ENCODE measurements at regions not wholly inside any gene's neighbourhood (a gene's known extent, or its start where the extent isn't known, plus 50 kb on each side); places are given as distances from the start of the nearest gene placed in this dataset.
A peak's percentile ranks its signal among the peaks of the same experiment; 100 is the strongest.

- Mint-ChIP-seq H3K4me1 (ENCODE audit: low read depth, unreplicated experiment) (peaks cover 6% of the 10 kb centered on the region), H3K27ac (ENCODE audit: unreplicated experiment) (no peak overlapping the region), H3K9me3 (ENCODE audit: unreplicated experiment) (no peaks in the 10 kb centered on the region), H3K36me3 (ENCODE audit: insufficient read depth, unreplicated experiment) (peaks cover 4% of the 10 kb centered on the region), H3K4me3 (ENCODE audit: unreplicated experiment) (no peak overlapping the region), H3K27me3 (ENCODE audit: insufficient read depth, unreplicated experiment) (no peaks in the 10 kb centered on the region)
- no TSS peak for BruUV-seq (replicated peaks)
- Histone ChIP-seq H3K27me3 (replicated peaks; ENCODE audit: control insufficient read depth, insufficient read depth, low read length) (no peaks in the 10 kb centered on the region), H3K4me3 (ENCODE audit: low read depth, low read length) (no peak overlapping the region), H3K36me3 (ENCODE audit: control insufficient read depth, insufficient read depth, low read length) (no peaks in the 10 kb centered on the region; the same call in 1 of the 2 replicates), H3K4me1 (peaks cover 13% of the 10 kb centered on the region; the same call in 1 of the 2 replicates), H3K9me3 (no peaks in the 10 kb centered on the region)
- intact Hi-C loops (cut with micrococcal nuclease; ENCODE audit: unreplicated experiment) = no loop called here
- ChIA-PET POLR2A (no interaction called here), CTCF (no interaction called here)
- TF ChIP-seq CTCF (IDR thresholded peaks at IDR 0.05; ENCODE audit: insufficient read depth in 1 of 2, low read depth in 1 of 2, low read length in 1 of 2, severe bottlenecking in 1 of 2, unreplicated experiment in 1 of 2) = no peak
- DNase-seq = no peak
Observed at GRCh38 chr15:39298271-39298962, 282.5 kb upstream of the THBS1 start.

DNA sequence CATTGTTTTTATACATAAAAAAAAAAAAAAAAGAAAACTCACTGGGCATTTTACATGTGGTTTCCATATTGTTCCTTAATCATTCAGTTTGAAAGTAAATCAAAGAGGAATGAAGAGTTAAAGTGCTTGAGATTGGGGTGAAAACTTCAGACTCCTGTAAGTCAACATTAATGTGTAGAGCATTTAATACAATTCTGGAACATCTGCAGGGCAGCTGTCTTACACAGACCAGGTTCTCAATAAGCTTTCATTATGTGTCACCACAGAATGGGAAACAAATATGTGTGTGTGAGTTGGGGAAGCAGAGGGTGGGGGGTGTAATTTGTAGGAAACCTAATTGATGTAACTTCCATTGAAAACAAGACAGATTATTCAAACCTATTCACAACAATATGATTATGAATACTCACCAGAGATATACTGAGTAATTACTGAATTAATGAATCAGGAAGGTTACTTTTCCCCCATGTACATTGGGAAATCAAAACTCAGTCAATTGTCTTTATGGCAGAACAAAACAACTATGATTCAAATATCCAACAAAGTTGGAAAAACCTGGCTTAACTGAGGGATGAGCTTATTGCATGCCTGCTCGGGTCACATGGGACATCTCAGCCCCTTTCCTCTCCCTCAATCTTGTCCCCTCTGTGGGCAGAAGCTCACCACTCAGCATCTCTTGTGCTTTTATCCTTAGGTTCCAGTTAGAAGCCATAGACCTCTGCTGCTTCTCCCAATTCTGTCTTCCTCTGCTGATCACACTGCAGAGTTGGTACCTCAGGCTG lies 281.2 kb upstream of the THBS1 start:
- DNase-seq = no peak
- intact Hi-C loops (cut with micrococcal nuclease; ENCODE audit: unreplicated experiment) = no loop called here
- no peaks in the 10 kb centered on the region; the same call in 1 of the 2 replicates for H3K36me3 ChIP-seq (ENCODE audit: control insufficient read depth, insufficient read depth, low read length)
- ChIA-PET CTCF (no interaction called here), POLR2A (no interaction called here)
- peaks cover 6% of the 10 kb centered on the region for H3K4me1 Mint-ChIP-seq (ENCODE audit: low read depth, unreplicated experiment)
- peaks cover 13% of the 10 kb centered on the region; the same call in 1 of the 2 replicates for H3K4me1 ChIP-seq
- peaks cover 4% of the 10 kb centered on the region for H3K36me3 Mint-ChIP-seq (ENCODE audit: insufficient read depth, unreplicated experiment)
- H3K27me3 Mint-ChIP-seq (ENCODE audit: insufficient read depth, unreplicated experiment) = no peaks in the 10 kb centered on the region
- BruUV-seq (replicated peaks) = no TSS peak
- H3K4me3 ChIP-seq (ENCODE audit: low read depth, low read length) = no peak overlapping the region
- H3K27me3 ChIP-seq (replicated peaks; ENCODE audit: control insufficient read depth, insufficient read depth, low read length) = no peaks in the 10 kb centered on the region
- no peak for TF ChIP-seq CTCF (IDR thresholded peaks at IDR 0.05; ENCODE audit: insufficient read depth in 1 of 2, low read depth in 1 of 2, low read length in 1 of 2, severe bottlenecking in 1 of 2, unreplicated experiment in 1 of 2)
- H3K27ac Mint-ChIP-seq (ENCODE audit: unreplicated experiment) = no peak overlapping the region
- no peak overlapping the region for H3K4me3 Mint-ChIP-seq (ENCODE audit: unreplicated experiment)
- no peaks in the 10 kb centered on the region for H3K9me3 ChIP-seq
- H3K9me3 Mint-ChIP-seq (ENCODE audit: unreplicated experiment) = no peaks in the 10 kb centered on the region

- no peak for TF ChIP-seq CTCF (IDR thresholded peaks at IDR 0.05; ENCODE audit: insufficient read depth in 1 of 2, low read depth in 1 of 2, low read length in 1 of 2, severe bottlenecking in 1 of 2, unreplicated experiment in 1 of 2)
Observed at GRCh38 chr15:39300451-39301153, 280.3 kb upstream of the THBS1 start.

More at GRCh38 chr15:39300451-39301153, 280.3 kb upstream of the THBS1 start:
- no peak for DNase-seq
- CTCF ChIA-PET = no interaction called here
- H3K9me3 ChIP-seq = no peaks in the 10 kb centered on the region
- Mint-ChIP-seq H3K36me3 (ENCODE audit: insufficient read depth, unreplicated experiment) (peaks cover 4% of the 10 kb centered on the region), H3K27me3 (ENCODE audit: insufficient read depth, unreplicated experiment) (no peaks in the 10 kb centered on the region), H3K27ac (ENCODE audit: unreplicated experiment) (peak overlapping the region; percentile 37), H3K4me1 (ENCODE audit: low read depth, unreplicated experiment) (peaks cover 6% of the 10 kb centered on the region), H3K9me3 (ENCODE audit: unreplicated experiment) (no peaks in the 10 kb centered on the region), H3K4me3 (ENCODE audit: unreplicated experiment) (no peak overlapping the region)
- no peaks in the 10 kb centered on the region for H3K27me3 ChIP-seq (replicated peaks; ENCODE audit: control insufficient read depth, insufficient read depth, low read length)
- intact Hi-C loops (cut with micrococcal nuclease; ENCODE audit: unreplicated experiment) = no loop called here
- peaks cover 13% of the 10 kb centered on the region; the same call in 1 of the 2 replicates for H3K4me1 ChIP-seq
- POLR2A ChIA-PET = no interaction called here
- H3K36me3 ChIP-seq (ENCODE audit: control insufficient read depth, insufficient read depth, low read length) = no peaks in the 10 kb centered on the region; the same call in 1 of the 2 replicates
- no peak overlapping the region for H3K4me3 ChIP-seq (ENCODE audit: low read depth, low read length)
- BruUV-seq (replicated peaks) = no TSS peak

All from Caco-2 (cell line).